ENCODE measurements at regions not wholly inside any gene's neighbourhood (a gene's known extent, or its start where the extent isn't known, plus 50 kb on each side); places are given as distances from the start of the nearest gene placed in this dataset.

DNA sequence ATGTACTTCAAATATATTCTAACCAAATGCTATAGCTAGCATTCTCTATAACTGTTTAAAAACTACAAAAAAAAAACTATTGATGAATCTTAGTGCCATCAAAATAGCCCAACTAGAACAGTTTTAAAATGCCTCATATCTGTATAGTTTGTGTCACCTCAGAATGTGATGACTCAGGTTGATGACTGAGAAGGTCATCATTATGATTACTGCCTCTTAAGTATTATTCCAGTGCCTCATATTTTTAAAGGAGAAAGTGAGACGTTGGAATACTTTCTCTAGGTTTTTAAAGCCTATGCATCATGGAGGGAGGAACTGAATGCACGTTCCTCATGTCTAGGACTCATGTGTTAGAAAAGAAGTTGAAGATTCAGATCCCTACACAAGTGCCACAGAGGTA is 88.2 kb downstream of the TMA16 start:
- no peak for DNase-seq (ENCODE audit: low read depth)

DNA sequence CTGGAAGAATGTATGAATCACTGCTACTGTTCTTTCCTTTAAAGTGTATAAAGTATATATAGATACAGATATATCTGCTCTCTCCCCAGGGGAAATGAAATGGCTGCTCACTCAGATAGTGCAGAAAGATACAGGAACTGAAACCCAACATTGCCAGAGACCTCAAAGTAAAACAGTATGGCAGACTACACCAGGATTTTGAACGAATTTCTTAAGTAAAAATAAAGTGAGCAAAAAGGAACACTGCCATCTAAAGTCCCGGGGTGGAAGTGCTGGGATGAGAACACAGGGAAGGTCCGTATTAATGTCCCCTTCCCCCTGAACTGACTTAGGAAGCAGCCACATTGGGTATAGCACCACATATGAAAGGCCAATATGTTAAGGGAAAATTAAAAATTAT is 93.4 kb downstream of the TMA16 start:
- no peak for DNase-seq (ENCODE audit: low read depth)

DNA sequence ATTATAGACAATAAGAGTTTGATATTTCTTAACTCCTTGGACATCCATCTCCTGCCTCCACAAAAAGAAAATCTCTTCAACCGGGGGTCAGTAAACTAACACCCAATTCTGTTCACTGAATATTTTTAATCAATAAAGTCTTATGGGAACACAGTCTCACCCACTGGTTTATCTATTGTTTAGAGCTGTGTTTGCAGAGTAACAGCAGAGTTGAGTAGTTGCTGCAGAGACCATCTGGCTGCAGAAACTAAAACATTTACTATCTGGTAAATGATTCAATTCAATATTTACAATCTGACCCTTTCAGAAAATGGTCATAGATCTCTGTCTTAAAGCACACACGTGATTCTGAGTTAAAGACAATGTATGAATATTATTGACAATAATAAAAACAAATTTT is 94.0 kb downstream of the TMA16 start:
- DNase-seq (ENCODE audit: low read depth) = no peak

- DNase-seq (ENCODE audit: low read depth) = no peak
These were observed 95.6 kb downstream of the TMA16 start for GRCh38 chr4:163590103-163590502.

DNA sequence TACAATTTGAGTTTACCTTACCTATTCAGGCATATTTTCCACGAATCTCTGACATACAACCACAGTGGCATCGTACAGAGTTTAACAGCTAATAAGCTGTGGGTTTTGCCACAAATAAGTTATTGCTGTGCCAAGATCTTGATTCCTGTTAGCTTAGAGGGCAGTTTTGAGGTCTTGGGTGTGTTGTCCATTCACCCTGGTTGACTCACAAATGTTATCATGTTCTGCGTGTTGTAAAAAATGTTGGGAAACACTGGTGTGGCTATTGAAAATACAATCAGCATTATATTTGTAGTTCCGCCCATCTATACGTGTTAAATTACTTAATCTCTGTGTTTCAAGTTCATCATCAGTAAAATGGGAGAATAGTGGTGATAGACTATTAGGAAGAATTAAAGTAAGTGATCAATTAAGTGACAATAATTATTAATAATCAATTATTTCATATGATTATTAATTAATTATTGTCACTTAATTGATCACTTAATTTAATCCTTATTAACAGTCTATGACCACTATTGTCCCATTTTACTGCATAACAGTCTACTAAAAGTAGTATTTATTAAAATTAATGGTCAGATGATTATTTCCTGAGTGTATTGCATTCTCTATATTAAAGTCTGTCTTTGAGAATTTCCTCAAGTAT is 96.3 kb downstream of the TMA16 start:
- DNase-seq (ENCODE audit: low read depth) = no peak

DNA sequence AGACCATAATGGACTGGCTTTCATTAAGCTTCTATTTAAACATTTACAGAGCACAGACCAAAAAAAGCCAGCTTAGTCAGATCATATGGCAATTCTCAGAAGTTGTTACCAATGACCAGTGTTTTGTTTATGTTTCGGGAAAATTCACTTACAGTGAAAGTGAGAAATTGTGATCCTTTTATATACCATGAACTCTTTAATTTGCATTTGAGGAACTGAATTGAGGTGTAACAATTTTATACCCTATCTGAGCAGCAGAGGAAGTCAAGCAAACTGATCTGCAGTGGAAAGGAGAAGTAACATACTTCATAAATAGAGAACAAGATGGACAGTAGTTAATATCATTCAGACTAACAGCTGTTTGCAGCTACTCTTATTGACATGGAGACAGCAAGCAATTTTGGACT is 97.1 kb downstream of the TMA16 start:
- DNase-seq (ENCODE audit: low read depth) = no peak

GRCh38 chr4:163592212-163592611 is 97.7 kb downstream of the TMA16 start:
- no peak for DNase-seq (ENCODE audit: low read depth)

- DNase-seq (ENCODE audit: low read depth) = no peak
These were observed 101.1 kb downstream of the TMA16 start for GRCh38 chr4:163595580-163595979.

DNA sequence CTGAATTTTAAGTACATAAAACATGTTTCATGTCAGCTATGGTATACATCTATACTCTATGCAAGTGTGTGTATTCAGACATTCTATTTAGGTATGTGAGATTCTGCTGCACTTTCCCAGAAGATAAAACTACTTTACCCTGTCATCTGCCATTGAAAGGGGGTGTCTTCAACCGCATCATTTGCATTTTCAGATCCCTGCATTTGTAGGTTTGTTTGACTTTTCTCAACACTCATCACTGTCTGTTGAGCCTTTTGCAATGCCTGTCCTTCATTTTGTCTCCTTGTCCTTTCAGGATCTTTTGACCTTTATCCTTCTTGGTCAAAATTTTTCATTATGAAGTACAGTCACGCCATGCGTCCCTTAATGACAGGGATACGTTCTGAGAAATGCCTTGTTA is 103.5 kb downstream of the TMA16 start:
- DNase-seq (ENCODE audit: low read depth) = no peak

- no peak for DNase-seq (ENCODE audit: low read depth)
These were observed 104.0 kb downstream of the TMA16 start for GRCh38 chr4:163598489-163598888.

- DNase-seq (ENCODE audit: low read depth) = no peak
These were observed 106.2 kb downstream of the TMA16 start for GRCh38 chr4:163600727-163601126.

GRCh38 chr4:163603257-163603656 is 108.8 kb downstream of the TMA16 start:
- DNase-seq (ENCODE audit: low read depth) = peak; percentile 18

DNA sequence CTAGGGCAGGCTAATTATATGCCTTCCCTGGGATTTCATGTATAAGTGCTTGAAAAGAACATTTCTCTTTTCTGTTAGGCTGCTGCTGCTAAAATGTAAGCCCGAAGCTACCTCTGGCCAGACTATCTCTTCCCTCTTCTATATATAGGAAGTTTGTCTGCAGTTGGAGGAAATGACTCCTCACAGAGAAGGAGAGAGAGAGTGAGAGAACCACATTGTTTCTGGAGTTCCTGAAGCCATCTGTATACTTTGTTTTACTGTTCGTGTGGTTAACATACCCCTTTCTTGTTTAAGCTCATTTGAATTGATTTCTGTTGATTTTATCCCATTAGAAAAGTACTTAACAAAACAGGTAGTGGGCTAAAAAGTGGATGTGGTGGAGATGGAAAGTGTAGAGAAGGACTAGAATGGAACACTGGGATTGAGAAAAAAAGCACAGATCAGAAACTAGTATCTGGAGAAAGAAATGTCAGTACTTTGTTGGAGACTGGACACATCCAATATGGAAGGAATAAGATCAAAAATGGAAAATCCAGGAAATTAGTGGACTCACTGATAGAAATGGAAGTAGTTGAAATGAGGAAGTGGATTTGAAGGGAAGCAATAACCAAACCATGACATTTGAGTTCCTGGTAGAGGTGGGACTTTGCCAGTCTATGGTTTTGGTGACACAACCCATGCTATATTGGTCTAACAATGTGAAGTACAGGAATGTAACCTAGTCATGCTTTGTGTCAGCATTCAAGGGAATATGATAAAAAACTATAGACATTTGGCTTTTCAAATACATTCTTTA is 112.6 kb downstream of the TMA16 start:
- peak; percentile 17 for DNase-seq (ENCODE audit: low read depth)

DNA sequence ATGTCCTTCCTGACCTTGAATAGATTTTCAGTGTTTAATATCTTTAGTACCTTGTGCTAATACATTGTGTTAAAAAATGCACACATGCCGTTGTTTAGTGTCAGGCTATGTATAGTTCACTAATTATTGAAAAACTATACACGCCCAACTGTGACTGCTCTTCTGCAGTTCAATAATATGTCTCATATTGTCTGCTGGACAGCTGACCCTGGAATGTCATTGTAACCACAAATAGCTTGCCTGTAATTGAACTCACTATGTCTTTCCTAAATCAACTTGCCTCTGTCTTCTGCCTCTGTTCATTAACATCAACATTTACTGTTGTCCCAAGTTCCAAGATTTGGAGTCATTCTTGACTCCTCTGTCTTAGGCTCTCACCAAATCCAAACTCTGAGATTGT is 114.5 kb downstream of the TMA16 start:
- no peak for DNase-seq (ENCODE audit: low read depth)

DNA sequence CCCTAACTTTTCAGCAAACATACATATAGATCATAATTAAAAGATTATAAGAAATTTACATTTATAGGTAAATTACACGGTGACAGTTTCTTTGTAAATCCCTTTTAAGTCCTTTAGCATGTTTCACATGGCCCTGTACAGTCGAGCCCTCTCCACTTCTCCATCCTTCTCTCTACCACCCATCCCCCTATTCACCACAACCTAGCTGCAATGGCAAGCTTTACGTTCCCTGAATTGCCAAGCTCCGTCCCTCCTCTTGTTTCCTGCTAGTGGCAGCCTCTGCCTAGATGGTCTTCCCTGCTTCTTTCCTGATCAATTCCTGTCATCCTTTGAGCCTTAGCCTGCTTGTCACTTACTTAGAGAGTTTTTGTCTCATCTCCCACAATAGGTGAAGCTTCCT is 116.2 kb downstream of the TMA16 start:
- no peak for DNase-seq (ENCODE audit: low read depth)

DNA sequence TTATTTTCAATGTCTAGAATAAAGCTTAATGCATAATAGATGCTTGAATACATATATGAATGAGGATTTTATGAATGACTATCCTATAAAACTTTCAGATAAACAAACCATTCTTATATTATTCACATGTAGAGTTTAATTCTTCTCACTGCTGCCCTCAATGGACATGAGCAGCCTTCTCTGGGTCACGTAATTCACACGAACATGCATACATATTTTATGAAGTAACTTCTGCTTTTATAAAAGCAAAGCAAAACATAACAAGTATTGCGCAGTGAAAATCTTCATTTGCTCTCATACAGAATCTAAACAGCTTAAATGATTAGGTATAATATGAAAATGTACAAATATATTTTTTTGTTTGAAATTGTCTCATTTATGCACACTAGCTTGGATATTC is 116.7 kb downstream of the TMA16 start:
- no peak for DNase-seq (ENCODE audit: low read depth)

DNA sequence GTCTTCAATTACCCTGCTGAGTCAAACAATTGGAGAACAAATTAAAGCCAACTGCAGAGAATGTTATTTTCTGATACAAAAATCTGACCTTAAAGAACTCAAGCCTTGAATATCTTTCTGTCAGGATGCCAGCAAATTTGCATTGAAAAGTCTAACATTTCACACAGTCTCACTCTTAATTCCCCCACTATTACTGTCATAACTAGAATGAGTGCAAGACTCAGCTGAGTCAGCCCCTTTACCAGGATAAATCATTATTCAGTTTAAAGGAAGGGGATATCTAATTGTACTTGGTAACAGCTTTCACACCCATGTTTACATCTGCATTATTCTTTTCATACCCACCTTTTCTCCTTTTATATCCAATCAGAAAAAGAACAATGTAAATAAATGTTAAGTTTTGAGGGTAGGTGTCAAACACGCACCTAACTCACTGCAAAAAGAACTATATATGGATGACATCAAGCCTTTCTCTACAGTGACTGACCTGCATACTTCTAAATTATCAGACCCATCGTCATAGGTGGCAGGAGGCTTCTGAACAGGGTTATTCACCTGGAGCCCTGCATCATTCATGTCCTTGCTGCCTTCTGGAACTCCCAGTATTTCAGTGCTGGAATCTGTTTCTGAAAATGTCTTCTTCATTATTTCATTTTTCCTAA is 117.4 kb downstream of the TMA16 start:
- DNase-seq (ENCODE audit: low read depth) = no peak

DNA sequence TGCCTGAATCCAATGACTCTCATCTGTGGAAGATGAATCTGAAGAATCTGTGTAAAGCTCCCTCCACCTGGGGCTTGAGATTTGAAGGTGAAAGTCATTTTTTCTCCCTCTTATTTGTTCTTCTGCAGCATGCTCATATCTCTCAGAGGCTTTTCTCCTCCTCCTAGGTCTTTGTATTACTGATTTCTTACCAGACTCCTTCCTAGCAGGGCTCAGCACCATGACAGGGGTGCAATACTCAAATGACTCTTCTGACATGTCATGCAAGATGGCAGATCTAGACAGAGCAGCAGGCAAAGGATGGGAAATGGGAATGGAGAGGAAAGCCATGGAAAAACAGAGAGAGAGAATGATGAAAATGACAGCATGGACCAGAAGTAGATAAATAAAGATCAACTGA is 118.3 kb downstream of the TMA16 start:
- no peak for DNase-seq (ENCODE audit: low read depth)

- no peak for DNase-seq (ENCODE audit: low read depth)
These were observed 118.9 kb downstream of the TMA16 start for GRCh38 chr4:163613383-163613782.

DNA sequence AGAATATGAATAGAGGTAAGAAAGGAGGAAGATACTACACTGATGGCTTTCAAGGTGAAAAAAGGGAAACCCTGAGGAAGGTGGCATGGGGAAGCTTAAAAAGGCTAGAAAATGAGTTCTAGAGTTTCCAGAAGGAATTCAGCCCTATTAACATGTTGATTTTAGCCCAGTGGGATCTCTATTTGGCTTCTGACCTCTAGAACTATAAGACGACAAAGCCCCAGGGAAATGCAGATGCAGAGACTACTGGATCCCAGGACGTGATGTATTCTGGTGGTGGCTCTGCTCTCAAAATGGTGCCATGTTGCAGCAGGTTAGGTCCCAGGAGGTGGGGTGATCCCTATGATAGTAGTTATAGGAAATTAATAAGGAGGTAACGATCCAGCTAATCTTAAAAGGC is 120.4 kb downstream of the TMA16 start:
- DNase-seq (ENCODE audit: low read depth) = no peak

DNA sequence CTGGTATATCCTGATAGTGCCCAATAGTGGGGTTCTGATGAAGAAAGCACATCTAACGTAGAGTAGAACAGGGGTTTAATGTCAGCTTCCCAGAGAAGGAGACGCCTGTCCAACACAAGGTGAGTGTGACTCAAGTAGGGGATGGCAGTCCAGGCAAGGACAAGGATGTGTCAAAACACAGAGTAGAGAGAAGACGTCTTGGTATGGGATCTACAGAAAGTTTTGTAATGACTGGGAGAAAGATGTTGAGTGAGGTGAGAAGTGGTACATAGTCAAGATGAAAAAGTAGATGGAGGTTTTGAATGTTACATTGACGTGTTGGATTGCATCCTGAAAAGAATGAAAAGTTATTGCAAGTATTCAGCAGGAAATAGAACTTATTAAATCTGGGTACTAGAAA is 124.4 kb downstream of the TMA16 start:
- DNase-seq (ENCODE audit: low read depth) = no peak

DNA sequence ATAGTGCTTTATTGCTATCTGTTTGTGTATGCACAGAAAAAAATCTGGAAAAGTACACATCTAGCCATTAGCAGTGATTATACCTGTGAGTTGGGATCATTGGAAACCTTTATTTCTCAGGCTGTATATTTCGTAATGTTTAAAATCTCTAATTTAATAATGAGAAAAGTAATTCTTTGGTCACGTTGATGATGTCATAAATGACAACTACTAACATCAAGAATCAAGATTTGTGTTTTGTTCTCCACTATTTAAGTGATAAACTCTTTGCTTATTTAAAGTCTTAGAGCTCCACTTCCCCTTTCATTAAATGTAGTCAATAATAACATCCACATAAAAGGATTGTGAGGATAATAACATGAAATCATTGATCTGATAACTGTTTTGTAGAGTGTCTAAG is 126.2 kb downstream of the TMA16 start:
- DNase-seq (ENCODE audit: low read depth) = no peak

DNA sequence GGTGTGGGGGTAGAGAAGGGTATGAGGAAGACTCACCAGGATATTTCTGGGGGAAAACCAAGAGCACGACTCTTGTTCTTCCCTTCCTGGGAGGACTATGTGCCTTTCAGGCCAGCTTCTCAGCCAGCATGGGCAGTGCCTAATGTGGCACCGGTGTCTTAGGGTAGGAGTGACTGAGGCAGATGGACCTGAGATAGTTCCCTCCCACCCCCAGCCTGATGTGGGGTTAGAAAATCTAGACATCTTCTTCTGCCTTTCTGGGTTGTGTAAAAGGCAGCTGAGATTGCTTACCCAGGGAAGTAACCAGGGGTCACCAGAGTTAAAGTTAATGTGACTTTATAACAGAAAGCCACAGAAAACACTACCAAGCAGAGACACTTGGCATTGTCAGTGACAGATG is 127.3 kb downstream of the TMA16 start:
- DNase-seq (ENCODE audit: low read depth) = no peak

Measured in non-pigmented ciliary epithelial cell (primary cell).